GM19455 (cell line): ENCODE measurements at regions not wholly inside any gene's neighbourhood (a gene's known extent, or its start where the extent isn't known, plus 50 kb on each side); places are given as distances from the start of the nearest gene placed in this dataset.

Source experiments
- ATAC-seq: cut with Tn5 transposase; IDR thresholded peaks from one replicate; pipeline ENCODE4 v1.9.1; 2021; ENCODE audit not compliant: unreplicated experiment

- ATAC-seq = no peak
Observed at GRCh38 chr15:70409388-70409787, 311.7 kb upstream of the TLE3 start.

GRCh38 chr15:70407955-70408354 lies 310.2 kb upstream of the TLE3 start:
- no peak for ATAC-seq

GRCh38 chr15:70407336-70407670 lies 309.6 kb upstream of the TLE3 start:
- ATAC-seq = no peak

GRCh38 chr15:70406617-70407335 lies 309.1 kb upstream of the TLE3 start:
- ATAC-seq = no peak

- no peak for ATAC-seq
Observed at GRCh38 chr15:70401709-70402108, 304.0 kb upstream of the TLE3 start.

- no peak for ATAC-seq
Observed at GRCh38 chr15:70400766-70401541, 303.2 kb upstream of the TLE3 start.

- ATAC-seq = no peak
Observed at GRCh38 chr15:70399204-70399603, 301.5 kb upstream of the TLE3 start.

- ATAC-seq = no peak
Observed at GRCh38 chr15:70398694-70399093, 301.0 kb upstream of the TLE3 start.

- no peak for ATAC-seq
Observed at GRCh38 chr15:70396807-70397206, 299.1 kb upstream of the TLE3 start.

- no peak for ATAC-seq
Observed at GRCh38 chr15:70395164-70395563, 297.4 kb upstream of the TLE3 start.

GRCh38 chr15:70390723-70391122 lies 293.0 kb upstream of the TLE3 start:
- no peak for ATAC-seq

GRCh38 chr15:70387993-70388392 lies 290.3 kb upstream of the TLE3 start:
- ATAC-seq = no peak

- ATAC-seq = no peak
Observed at GRCh38 chr15:70387081-70387480, 289.4 kb upstream of the TLE3 start.

GRCh38 chr15:70385711-70386110 lies 288.0 kb upstream of the TLE3 start:
- no peak for ATAC-seq

GRCh38 chr15:70385052-70385451 lies 287.3 kb upstream of the TLE3 start:
- no peak for ATAC-seq

GRCh38 chr15:70383856-70384255 lies 286.1 kb upstream of the TLE3 start:
- no peak for ATAC-seq

- ATAC-seq = no peak
Observed at GRCh38 chr15:70382762-70383458, 285.2 kb upstream of the TLE3 start.

GRCh38 chr15:70382009-70382749 lies 284.5 kb upstream of the TLE3 start:
- no peak for ATAC-seq

- ATAC-seq = no peak
Observed at GRCh38 chr15:70379938-70380883, 282.5 kb upstream of the TLE3 start.

- ATAC-seq = no peak
Observed at GRCh38 chr15:70379134-70379533, 281.4 kb upstream of the TLE3 start.
